Tibial artery (tissue), 4 donors: ENCODE measurements at regions not wholly inside any gene's neighbourhood (a gene's known extent, or its start where the extent isn't known, plus 50 kb on each side); places are given as distances from the start of the nearest gene placed in this dataset.

Experiments
- DNase-seq, 2 donors: peaks; one replicate each; pipeline ENCODE4 v3.0.0-alpha.2; 2019
- H3K27ac ChIP-seq, 2 donors: fragments of 200-600 bp; sonication (generic) in 1 of 2; 1 replicate in 1 of 2; 2 replicates in 1 of 2; pipeline ENCODE4 v1.5.1; 2018 to 2019; ENCODE audit warnings: mild to moderate bottlenecking in 1 of 2
- H3K27me3 ChIP-seq, 2 donors: fragments of 200-600 bp; sonication (generic) in 1 of 2; one replicate each; pipeline versions ENCODE4 v1.5.1 to v1.6.0; 2016 to 2019
- H3K36me3 ChIP-seq, 3 donors: fragments of 200-600 bp; sonication (generic) in 2 of 3; one replicate each; pipeline ENCODE4 v1.5.1; 2016 to 2019; ENCODE audit warnings: mild to moderate bottlenecking in 2 of 3
- H3K4me1 ChIP-seq, 4 donors: fragments of 200-600 bp; sonication (generic) in 2 of 4; 1 replicate in 3 of 4; 2 replicates in 1 of 4; pipeline ENCODE4 v1.5.1; 2016 to 2019
- H3K4me3 ChIP-seq, 2 donors: fragments of 200-600 bp; sonication (generic) in 1 of 2; 1 replicate in 1 of 2; 2 replicates in 1 of 2; pipeline ENCODE4 v1.5.1; 2018 to 2019; ENCODE audit warnings: mild to moderate bottlenecking in 2 of 2
- H3K9me3 ChIP-seq, 3 donors: fragments of 200-600 bp; sonication (generic) in 1 of 3; one replicate each; pipeline ENCODE4 v1.5.1; 2016 to 2019
- CTCF ChIP-seq, 2 experiments: fragments of 200-600 bp in 1 of 2; fragments of 450-650 bp in 1 of 2; IDR thresholded peaks; one replicate each; pipeline ENCODE4 v1.5.1; 2017 to 2019; ENCODE audit warnings: antibody characterized with exemption in 2 of 2, mild to moderate bottlenecking in 1 of 2, moderate library complexity in 1 of 2
- intact Hi-C: fragments of 100-400 bp; cut with DNase I; formaldehyde crosslinking; loops from one replicate; pipeline ENCODE4 v1.15.0; 2023; ENCODE audit warnings: low total_unique reads

GRCh38 chr5:85069659-85070640, 685.3 kb upstream of the EDIL3 start:
- Histone ChIP-seq H3K4me3 (no peak overlapping the region), H3K27me3 (no peaks in the 10 kb centered on the region), H3K36me3 (no peaks in the 10 kb centered on the region), H3K27ac (no peak overlapping the region), H3K9me3 (no peaks in the 10 kb centered on the region), H3K4me1 (no peaks in the 10 kb centered on the region)
- no peak for TF ChIP-seq CTCF (IDR thresholded peaks at IDR 0.05)
- no peak for DNase-seq
- intact Hi-C loops: no loop called here

- no peak for DNase-seq
- Histone ChIP-seq H3K4me3 (no peak overlapping the region), H3K9me3 (peaks cover 0 to 3% (median 0%) of the 10 kb centered on the region in 3 donors), H3K36me3 (no peaks in the 10 kb centered on the region), H3K27ac (no peak overlapping the region), H3K4me1 (no peaks in the 10 kb centered on the region), H3K27me3 (no peaks in the 10 kb centered on the region)
- TF ChIP-seq CTCF (IDR thresholded peaks at IDR 0.05): no peak
- intact Hi-C loops: no loop called here
Measured at GRCh38 chr5:85077581-85077980, 692.9 kb upstream of the EDIL3 start.

- Histone ChIP-seq H3K4me1 (no peaks in the 10 kb centered on the region), H3K36me3 (no peaks in the 10 kb centered on the region), H3K27me3 (no peaks in the 10 kb centered on the region), H3K27ac (no peak overlapping the region), H3K4me3 (no peak overlapping the region), H3K9me3 (no peaks in the 10 kb centered on the region)
- TF ChIP-seq CTCF (IDR thresholded peaks at IDR 0.05): no peak
- intact Hi-C loops: no loop called here
- DNase-seq: no peak
Measured at GRCh38 chr5:85096421-85096820, 711.7 kb upstream of the EDIL3 start.

- no peak for DNase-seq
- no peaks in the 10 kb centered on the region for H3K36me3 ChIP-seq
- TF ChIP-seq CTCF (IDR thresholded peaks at IDR 0.05): no peak
- H3K4me1 ChIP-seq: no peaks in the 10 kb centered on the region
- no peaks in the 10 kb centered on the region for H3K27me3 ChIP-seq
- intact Hi-C loops: no loop called here
- H3K27ac ChIP-seq: no peak overlapping the region
- no peak overlapping the region for H3K4me3 ChIP-seq
- no peaks in the 10 kb centered on the region for H3K9me3 ChIP-seq
Measured at GRCh38 chr5:85108471-85108870, 723.8 kb upstream of the EDIL3 start.

GRCh38 chr5:85109616-85110015, 724.9 kb upstream of the EDIL3 start:
- no peaks in the 10 kb centered on the region for H3K36me3 ChIP-seq
- no peaks in the 10 kb centered on the region for H3K9me3 ChIP-seq
- no peaks in the 10 kb centered on the region for H3K27me3 ChIP-seq
- no peak for TF ChIP-seq CTCF (IDR thresholded peaks at IDR 0.05)
- H3K4me3 ChIP-seq: no peak overlapping the region
- no peak overlapping the region for H3K27ac ChIP-seq
- intact Hi-C loops: no loop called here
- H3K4me1 ChIP-seq: no peaks in the 10 kb centered on the region
- DNase-seq: no peak
